ENCODE measurements at regions not wholly inside any gene's neighbourhood (a gene's known extent, or its start where the extent isn't known, plus 50 kb on each side); places are given as distances from the start of the nearest gene placed in this dataset.
"Not testable (repeated sequence)": the region's sequence is repeated elsewhere in the genome, so short reads cannot be mapped to it uniquely, and the experiment has no call there.

GRCh38 chr21:35381743-35382310, 332.7 kb upstream of the RUNX1 start:
- Histone ChIP-seq H3K9ac (ENCODE audit: insufficient read depth, low read depth, low read length) (no peak overlapping the region), H3K27ac (ENCODE audit: extremely low read length, insufficient read depth, low read length) (no peak overlapping the region), H3K4me1 (ENCODE audit: insufficient read depth, low read length) (no peaks in the 10 kb centered on the region), H3K4me3 (replicated peaks in 1 of 3; ENCODE audit: insufficient read depth in 1 of 3, low read depth in 2 of 3, low read length in 3 of 3) (no peak overlapping the region), H3K27me3 (ENCODE audit: control insufficient read depth in 1 of 2, insufficient read depth in 2 of 2, low read length in 2 of 2) (no peaks in the 10 kb centered on the region), H3K4me2 (ENCODE audit: low read depth, low read length) (no peak overlapping the region), H4K20me1 (ENCODE audit: insufficient read depth, low read length) (no peaks in the 10 kb centered on the region), H3K79me2 (ENCODE audit: insufficient read depth, low read length) (no peaks in the 10 kb centered on the region), H2AFZ (ENCODE audit: low read length) (no peak overlapping the region), H3K9me3 (ENCODE audit: low read length) (no peaks in the 10 kb centered on the region), H3K36me3 (replicated peaks in 1 of 2; ENCODE audit: control insufficient read depth in 1 of 2, insufficient read depth in 2 of 2, low read length in 2 of 2) (no peaks in the 10 kb centered on the region)
- TF ChIP-seq PTBP1 (IDR thresholded peaks at IDR 0.05; ENCODE audit: low read depth, low read length, poor library complexity, severe bottlenecking) (no peak), ZNF501 (CRISPR knock-in tag; IDR thresholded peaks at IDR 0.05) (no peak), ETV5 (CRISPR knock-in tag; IDR thresholded peaks at IDR 0.05; ENCODE audit: borderline replicate concordance) (no peak), CHD2 (IDR thresholded peaks at IDR 0.05; ENCODE audit: low read depth, low read length) (no peak), ARID2 (CRISPR knock-in tag; IDR thresholded peaks at IDR 0.05; ENCODE audit: borderline replicate concordance) (no peak), SNAPC2 (CRISPR knock-in tag; IDR thresholded peaks at IDR 0.05) (no peak), GLI4 (CRISPR knock-in tag; IDR thresholded peaks at IDR 0.05; ENCODE audit: borderline replicate concordance) (no peak), ZEB1 (IDR thresholded peaks at IDR 0.05; ENCODE audit: insufficient replicate concordance, low read depth) (no peak), ZNF562 (CRISPR knock-in tag; IDR thresholded peaks at IDR 0.05; ENCODE audit: borderline replicate concordance) (no peak), PLRG1 (conservative IDR thresholded peaks at IDR 0.05) (no peak), ATF7-NPFF (CRISPR knock-in tag; IDR thresholded peaks at IDR 0.05; ENCODE audit: low read depth) (no peak), ZNF331 (CRISPR knock-in tag; IDR thresholded peaks at IDR 0.05) (no peak), BRF2 (CRISPR knock-in tag; IDR thresholded peaks at IDR 0.05) (no peak), ATAD3A (CRISPR knock-in tag; IDR thresholded peaks at IDR 0.05) (no peak), IRF2 (CRISPR knock-in tag; IDR thresholded peaks at IDR 0.05) (no peak)
- no TSS peak for BruUV-seq (replicated peaks)
- ChIA-PET CTCF (ENCODE audit: low intra/inter-chr PET ratio, low total read pairs) (no interaction called here), POLR2A (no interaction called here)
- FAIRE-seq (no peak), DNase-seq (ENCODE audit: low spot score) (no peak), ATAC-seq (no peak)
- in situ Hi-C loops (cut with HindIII; ENCODE audit: extremely low pct_ligation_motif_present, low pct_unique_long_range_greater_than_20kb) = no loop called here
- 51% methylated on average over 6 of the region's 6 CpGs for WGBS (ENCODE audit: low lambda C conversion rate)
- intact Hi-C loops (cut with micrococcal nuclease; ENCODE audit: unreplicated experiment) = no loop called here

GRCh38 chr21:35380304-35380703, 331.2 kb upstream of the RUNX1 start:
- intact Hi-C loops (cut with micrococcal nuclease; ENCODE audit: unreplicated experiment); H3K79me2 ChIP-seq (ENCODE audit: insufficient read depth, low read length); in situ Hi-C loops (cut with HindIII; ENCODE audit: extremely low pct_ligation_motif_present, low pct_unique_long_range_greater_than_20kb); H3K9me3 ChIP-seq (ENCODE audit: low read length); H3K4me3 ChIP-seq (replicated peaks in 1 of 3; ENCODE audit: insufficient read depth in 1 of 3, low read depth in 2 of 3, low read length in 3 of 3); FAIRE-seq; H3K4me2 ChIP-seq (ENCODE audit: low read depth, low read length); H2AFZ ChIP-seq (ENCODE audit: low read length); CTCF ChIA-PET (ENCODE audit: low intra/inter-chr PET ratio, low total read pairs); H3K4me1 ChIP-seq (ENCODE audit: insufficient read depth, low read length); BruUV-seq (replicated peaks); H3K27me3 ChIP-seq (ENCODE audit: control insufficient read depth in 1 of 2, insufficient read depth in 2 of 2, low read length in 2 of 2); H4K20me1 ChIP-seq (ENCODE audit: insufficient read depth, low read length); ATAC-seq; H3K9ac ChIP-seq (ENCODE audit: insufficient read depth, low read depth, low read length); POLR2A ChIA-PET; H3K36me3 ChIP-seq (replicated peaks in 1 of 2; ENCODE audit: control insufficient read depth in 1 of 2, insufficient read depth in 2 of 2, low read length in 2 of 2); DNase-seq (ENCODE audit: low spot score); H3K27ac ChIP-seq (ENCODE audit: extremely low read length, insufficient read depth, low read length): not testable (repeated sequence)
- 84% methylated on average over 3 of the region's 3 CpGs for WGBS (ENCODE audit: low lambda C conversion rate)

Data from HepG2 (cell line).